Mesendoderm (in vitro differentiated cells): ENCODE measurements at regions not wholly inside any gene's neighbourhood (a gene's known extent, or its start where the extent isn't known, plus 50 kb on each side); places are given as distances from the start of the nearest gene placed in this dataset.
A peak's percentile ranks its signal among the peaks of the same experiment; 100 is the strongest.

Source experiments
- DNase-seq: peaks from one replicate; pipeline ENCODE4 v3.0.0; 2013
- H2AK5ac ChIP-seq: 2 replicates; pipeline ENCODE4 v1.6.1; 2013; ENCODE audit warnings: low read length, inconsistent platforms
- H2BK120ac ChIP-seq: 2 replicates; pipeline ENCODE4 v1.6.1; 2013; ENCODE audit warnings: low read depth, mild to moderate bottlenecking, low read length, moderate library complexity, mixed read lengths
- H2BK15ac ChIP-seq: replicated peaks from 2 replicates; pipeline ENCODE4 v1.6.1; 2013; ENCODE audit warnings: low read depth, mild to moderate bottlenecking, moderate library complexity
- H2BK5ac ChIP-seq: 2 replicates; pipeline ENCODE4 v1.6.1; 2013; ENCODE audit warnings: low read length, inconsistent platforms
- H3K18ac ChIP-seq: 2 replicates; pipeline ENCODE4 v1.6.1; 2013; ENCODE audit warnings: mild to moderate bottlenecking, low read length, mixed read lengths
- H3K23ac ChIP-seq: one replicate; pipeline ENCODE4 v1.6.1; 2013; ENCODE audit warnings: low read length
- H3K27ac ChIP-seq: 2 replicates; pipeline ENCODE4 v1.5.1; 2013; ENCODE audit warnings: low read depth, mild to moderate bottlenecking, inconsistent platforms, low read length, moderate library complexity
- H3K27me3 ChIP-seq: 2 replicates; pipeline ENCODE4 v1.6.1; 2013; ENCODE audit warnings: low read length, control low read depth, mild to moderate bottlenecking, inconsistent platforms; ENCODE audit not compliant: insufficient read depth, poor library complexity
- H3K36me3 ChIP-seq: 2 replicates; pipeline ENCODE4 v1.6.1; 2013; ENCODE audit warnings: low read length, inconsistent platforms; ENCODE audit not compliant: control insufficient read depth, insufficient read depth
- H3K4ac ChIP-seq: one replicate; pipeline ENCODE4 v1.6.1; 2013; ENCODE audit warnings: low read depth, mild to moderate bottlenecking, low read length, moderate library complexity
- H3K4me1 ChIP-seq: 2 replicates; pipeline ENCODE4 v1.6.1; 2013; ENCODE audit warnings: low read depth, low read length, inconsistent platforms; ENCODE audit not compliant: control insufficient read depth
- H3K4me2 ChIP-seq: 2 replicates; pipeline ENCODE4 v1.6.1; 2013; ENCODE audit warnings: low read length
- H3K4me3 ChIP-seq: 2 replicates; pipeline ENCODE4 v1.5.1; 2013; ENCODE audit warnings: mild to moderate bottlenecking, low read length
- H3K56ac ChIP-seq: one replicate; pipeline ENCODE4 v1.6.1; 2013; ENCODE audit warnings: low read length
- H3K79me1 ChIP-seq: 2 replicates; pipeline ENCODE4 v1.6.1; 2013; ENCODE audit warnings: low read length, inconsistent platforms
- H3K79me2 ChIP-seq: 2 replicates; pipeline ENCODE4 v1.6.1; 2013; ENCODE audit warnings: mild to moderate bottlenecking, low read length; ENCODE audit not compliant: control insufficient read depth, insufficient read depth
- H3K9ac ChIP-seq: 2 replicates; pipeline ENCODE4 v1.6.1; 2013; ENCODE audit warnings: low read length, inconsistent platforms
- H4K5ac ChIP-seq: one replicate; pipeline ENCODE4 v1.6.1; 2013; ENCODE audit warnings: low read length
- H4K8ac ChIP-seq: one replicate; pipeline ENCODE4 v1.6.1; 2013; ENCODE audit warnings: low read depth, mild to moderate bottlenecking, control low read depth, low read length, moderate library complexity
- WGBS: extraction: QIAGEN DNeasy Blood & Tissue Kit; methylation state at CpG from one replicate; pipeline ENCODE4 v1.1.7; 2013; ENCODE audit warnings: low lambda C conversion rate, missing lambda C conversion rate; ENCODE audit not compliant: insufficient coverage; ENCODE audit errors: extremely low coverage; 5-methylcytosine and 5-hydroxymethylcytosine counted together

- Histone ChIP-seq H2BK5ac (no peak overlapping the region), H3K27ac (no peak overlapping the region), H4K8ac (no peak overlapping the region), H3K18ac (no peak overlapping the region), H2AK5ac (no peak overlapping the region), H3K4ac (no peak overlapping the region), H3K23ac (no peak overlapping the region), H3K4me1 (no peaks in the 10 kb centered on the region), H3K27me3 (no peaks in the 10 kb centered on the region), H3K9ac (no peak overlapping the region), H4K5ac (no peak overlapping the region), H3K56ac (no peak overlapping the region), H2BK15ac (no peak overlapping the region), H2BK120ac (no peak overlapping the region), H3K4me3 (no peak overlapping the region), H3K4me2 (no peak overlapping the region), H3K79me1 (no peaks in the 10 kb centered on the region), H3K36me3 (no peaks in the 10 kb centered on the region), H3K79me2 (no peaks in the 10 kb centered on the region)
- no CpG with 5 or more reads among the region's 5 CpGs for WGBS
- DNase-seq, result no peak
These were observed 224.3 kb upstream of the MDGA2 start for GRCh38 chr14:47899685-47900084.

- no peak overlapping the region for H3K18ac ChIP-seq
- H3K4me2 ChIP-seq, result no peak overlapping the region
- H2AK5ac ChIP-seq, result no peak overlapping the region
- H3K56ac ChIP-seq, result no peak overlapping the region
- H3K23ac ChIP-seq, result no peak overlapping the region
- no peaks in the 10 kb centered on the region for H3K27me3 ChIP-seq
- no peak overlapping the region for H4K8ac ChIP-seq
- no peaks in the 10 kb centered on the region for H3K79me1 ChIP-seq
- no peak overlapping the region for H3K4ac ChIP-seq
- no peak overlapping the region for H4K5ac ChIP-seq
- no peaks in the 10 kb centered on the region for H3K36me3 ChIP-seq
- DNase-seq, result no peak
- no peak overlapping the region for H3K9ac ChIP-seq
- H3K4me1 ChIP-seq, result no peaks in the 10 kb centered on the region
- WGBS, result no CpG with 5 or more reads among the region's 7 CpGs
- H2BK15ac ChIP-seq, result no peak overlapping the region
- no peak overlapping the region for H3K4me3 ChIP-seq
- H3K79me2 ChIP-seq, result no peaks in the 10 kb centered on the region
- no peak overlapping the region for H3K27ac ChIP-seq
- no peak overlapping the region for H2BK5ac ChIP-seq
- no peak overlapping the region for H2BK120ac ChIP-seq
These were observed 198.9 kb upstream of the MDGA2 start for GRCh38 chr14:47874350-47874749.

- H3K27me3 ChIP-seq, result no peaks in the 10 kb centered on the region
- H4K5ac ChIP-seq, result no peak overlapping the region
- no peaks in the 10 kb centered on the region for H3K79me1 ChIP-seq
- WGBS, result 100% methylated on average over 1 of the region's 2 CpGs
- no peak overlapping the region for H3K18ac ChIP-seq
- H3K9ac ChIP-seq, result no peak overlapping the region
- H3K56ac ChIP-seq, result no peak overlapping the region
- H3K4me1 ChIP-seq, result no peaks in the 10 kb centered on the region
- no peak overlapping the region for H3K27ac ChIP-seq
- no peaks in the 10 kb centered on the region for H3K36me3 ChIP-seq
- H4K8ac ChIP-seq, result no peak overlapping the region
- no peak overlapping the region for H3K4me2 ChIP-seq
- peak; percentile 2 for DNase-seq
- H2BK120ac ChIP-seq, result no peak overlapping the region
- no peak overlapping the region for H3K4ac ChIP-seq
- H3K79me2 ChIP-seq, result no peaks in the 10 kb centered on the region
- H2BK5ac ChIP-seq, result no peak overlapping the region
- no peak overlapping the region for H3K4me3 ChIP-seq
- H2BK15ac ChIP-seq, result no peak overlapping the region
- no peak overlapping the region for H3K23ac ChIP-seq
- H2AK5ac ChIP-seq, result no peak overlapping the region
These were observed 197.2 kb upstream of the MDGA2 start for GRCh38 chr14:47872588-47872987.

- Histone ChIP-seq H3K4me2 (no peak overlapping the region), H3K27me3 (no peaks in the 10 kb centered on the region), H3K4ac (no peak overlapping the region), H4K5ac (no peak overlapping the region), H3K23ac (no peak overlapping the region), H2AK5ac (no peak overlapping the region), H3K27ac (no peak overlapping the region), H2BK15ac (no peak overlapping the region), H2BK120ac (no peak overlapping the region), H3K36me3 (no peaks in the 10 kb centered on the region), H3K18ac (no peak overlapping the region), H2BK5ac (no peak overlapping the region), H3K4me1 (no peaks in the 10 kb centered on the region), H3K79me2 (no peaks in the 10 kb centered on the region), H3K79me1 (no peaks in the 10 kb centered on the region), H3K4me3 (no peak overlapping the region), H4K8ac (no peak overlapping the region), H3K9ac (no peak overlapping the region), H3K56ac (no peak overlapping the region)
- no peak for DNase-seq
These were observed 188.0 kb upstream of the MDGA2 start for GRCh38 chr14:47863441-47863840.

GRCh38 chr14:47857646-47858045 is 182.2 kb upstream of the MDGA2 start:
- H3K4ac ChIP-seq, result no peak overlapping the region
- H3K79me2 ChIP-seq, result no peaks in the 10 kb centered on the region
- no peaks in the 10 kb centered on the region for H3K4me1 ChIP-seq
- H3K56ac ChIP-seq, result no peak overlapping the region
- H3K4me3 ChIP-seq, result no peak overlapping the region
- no peaks in the 10 kb centered on the region for H3K36me3 ChIP-seq
- H2BK120ac ChIP-seq, result no peak overlapping the region
- H2AK5ac ChIP-seq, result no peak overlapping the region
- H3K4me2 ChIP-seq, result no peak overlapping the region
- no peaks in the 10 kb centered on the region for H3K79me1 ChIP-seq
- no peak overlapping the region for H3K27ac ChIP-seq
- no peak overlapping the region for H4K5ac ChIP-seq
- no peaks in the 10 kb centered on the region for H3K27me3 ChIP-seq
- no peak overlapping the region for H3K23ac ChIP-seq
- WGBS, result no CpG with 5 or more reads among the region's 4 CpGs
- DNase-seq, result no peak
- no peak overlapping the region for H2BK15ac ChIP-seq
- H3K18ac ChIP-seq, result no peak overlapping the region
- no peak overlapping the region for H2BK5ac ChIP-seq
- no peak overlapping the region for H3K9ac ChIP-seq
- no peak overlapping the region for H4K8ac ChIP-seq

GRCh38 chr14:47852278-47852677 is 176.9 kb upstream of the MDGA2 start:
- Histone ChIP-seq H3K23ac (no peak overlapping the region), H3K27ac (no peak overlapping the region), H3K4ac (no peak overlapping the region), H2BK5ac (no peak overlapping the region), H3K4me1 (no peaks in the 10 kb centered on the region), H3K4me3 (no peak overlapping the region), H3K79me1 (no peaks in the 10 kb centered on the region), H4K8ac (no peak overlapping the region), H3K27me3 (no peaks in the 10 kb centered on the region), H3K79me2 (no peaks in the 10 kb centered on the region), H3K9ac (no peak overlapping the region), H2AK5ac (no peak overlapping the region), H4K5ac (no peak overlapping the region), H3K18ac (no peak overlapping the region), H2BK120ac (no peak overlapping the region), H3K36me3 (no peaks in the 10 kb centered on the region), H3K4me2 (no peak overlapping the region), H2BK15ac (no peak overlapping the region), H3K56ac (no peak overlapping the region)
- no CpG with 5 or more reads among the region's 1 CpG for WGBS
- no peak for DNase-seq
